HG02759 (cell line): ENCODE measurements at regions not wholly inside any gene's neighbourhood (a gene's known extent, or its start where the extent isn't known, plus 50 kb on each side); places are given as distances from the start of the nearest gene placed in this dataset.

Experiments
- ATAC-seq: cut with Tn5 transposase; IDR thresholded peaks from one replicate; pipeline ENCODE4 v1.9.1; 2021; ENCODE audit warnings: mild to moderate bottlenecking, moderate library complexity; ENCODE audit not compliant: unreplicated experiment

DNA sequence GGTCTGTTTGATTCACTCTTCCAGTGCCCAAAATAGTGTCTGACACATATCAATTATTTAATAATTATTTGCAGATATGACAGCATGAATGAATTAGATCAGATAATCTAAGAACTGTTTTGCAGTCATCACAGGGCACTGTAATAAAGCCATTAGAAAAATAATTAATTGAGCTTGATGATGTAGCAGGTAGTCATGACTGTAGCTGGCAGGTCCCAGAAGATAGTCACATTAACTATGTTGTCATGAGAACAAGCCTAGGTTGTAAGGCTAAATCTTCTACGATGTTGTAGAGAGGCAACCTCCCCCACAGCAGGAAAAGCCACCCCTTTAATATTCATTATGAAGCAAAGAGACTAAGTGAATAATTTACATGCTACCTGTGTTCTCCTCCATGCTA lies 243.9 kb upstream of the SPTLC3 start:
- ATAC-seq, result no peak

DNA sequence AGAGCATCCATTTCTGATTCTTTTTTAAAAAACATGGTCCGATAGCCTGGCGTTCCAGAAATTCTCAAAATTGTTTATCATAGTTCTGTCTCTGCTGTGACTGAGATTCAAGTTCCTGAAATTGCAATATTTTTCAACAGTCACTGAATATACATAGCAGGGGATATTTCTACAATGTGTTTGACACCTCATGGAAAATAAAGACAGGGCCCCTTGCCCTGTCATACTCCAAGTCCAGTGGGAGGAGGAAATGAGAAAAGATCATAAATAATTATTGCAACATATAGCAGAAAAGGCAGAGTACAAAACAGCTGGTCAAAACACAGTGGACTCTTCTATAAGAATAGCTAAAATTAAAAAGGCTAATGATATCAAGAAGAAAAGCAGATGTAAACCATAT lies 234.8 kb upstream of the SPTLC3 start:
- ATAC-seq, result no peak

- no peak for ATAC-seq
Observed at GRCh38 chr20:12775041-12775440, 233.7 kb upstream of the SPTLC3 start.

DNA sequence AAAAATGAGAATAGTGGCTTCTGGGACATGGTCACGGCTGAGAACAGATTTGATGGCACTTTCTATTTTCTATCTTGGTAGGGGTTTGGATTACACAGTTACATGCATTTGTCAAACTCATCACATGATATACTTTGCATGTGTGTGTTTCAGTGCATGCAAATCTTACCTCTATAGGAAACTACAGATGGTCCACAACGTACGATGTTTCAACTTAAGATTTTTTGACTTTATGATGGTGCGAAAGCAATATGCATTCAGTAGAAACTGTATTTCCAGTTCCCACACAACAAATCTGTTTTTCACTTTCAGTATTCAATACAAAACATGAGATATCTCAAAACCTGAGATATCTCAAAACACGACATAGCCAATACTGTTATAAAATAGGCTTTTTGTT lies 231.8 kb upstream of the SPTLC3 start:
- no peak for ATAC-seq

DNA sequence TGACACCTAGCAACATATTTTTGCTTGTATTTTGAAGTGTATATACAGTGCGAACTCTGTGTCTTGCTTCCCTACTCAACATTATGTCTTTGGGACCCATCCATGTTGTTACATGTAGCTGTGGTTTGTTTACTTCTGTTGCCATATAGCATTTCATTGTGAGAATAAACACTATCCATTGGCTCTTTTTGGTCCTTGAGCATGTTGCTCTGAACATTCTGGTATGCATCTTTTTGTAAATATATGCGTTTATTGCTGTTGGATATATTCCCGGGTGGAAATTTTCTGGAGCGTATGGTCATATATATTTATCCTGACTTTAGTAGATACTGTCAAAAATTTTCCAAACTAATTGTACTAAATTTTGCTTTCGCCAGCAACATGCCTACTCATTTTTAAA lies 222.5 kb upstream of the SPTLC3 start:
- ATAC-seq, result no peak

DNA sequence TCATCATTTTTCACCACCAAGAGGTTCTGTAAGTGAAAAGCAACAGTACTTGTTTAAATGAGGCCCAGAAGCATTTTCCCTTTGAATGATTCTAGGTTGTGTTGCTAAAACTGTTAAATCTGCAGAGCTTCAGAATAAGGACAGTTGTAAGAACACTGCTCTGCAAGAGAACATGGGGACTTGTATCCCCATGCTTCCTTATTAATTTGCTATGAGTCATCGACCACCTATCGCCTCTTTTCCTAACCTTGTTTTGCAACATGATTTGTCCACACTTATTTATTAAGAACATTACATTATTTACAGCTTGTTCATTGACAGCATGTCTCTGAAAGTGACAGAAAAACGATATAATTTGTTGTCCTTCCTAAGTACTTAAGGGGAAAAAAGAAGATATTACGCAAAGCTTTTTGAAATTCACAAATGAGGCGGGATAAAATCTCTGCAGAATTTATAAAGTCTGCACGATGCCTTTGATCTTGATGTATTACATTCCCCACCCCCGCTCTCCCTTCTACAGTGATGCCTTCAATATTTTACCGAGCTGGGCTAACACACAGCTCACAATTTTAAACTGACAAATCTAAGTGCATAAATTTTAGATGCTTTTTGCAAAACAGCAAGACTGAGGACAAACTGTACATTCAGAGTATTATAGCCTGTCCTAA lies 220.0 kb upstream of the SPTLC3 start:
- ATAC-seq, result no peak

GRCh38 chr20:12790859-12791258 lies 217.9 kb upstream of the SPTLC3 start:
- no peak for ATAC-seq

GRCh38 chr20:12798286-12798685 lies 210.5 kb upstream of the SPTLC3 start:
- no peak for ATAC-seq

GRCh38 chr20:12808006-12808567 lies 200.7 kb upstream of the SPTLC3 start:
- no peak for ATAC-seq

GRCh38 chr20:12815231-12815768 lies 193.5 kb upstream of the SPTLC3 start:
- ATAC-seq, result no peak

- ATAC-seq, result no peak
Observed at GRCh38 chr20:12815778-12816408, 192.9 kb upstream of the SPTLC3 start.

GRCh38 chr20:12821249-12821648 lies 187.5 kb upstream of the SPTLC3 start:
- ATAC-seq, result no peak

DNA sequence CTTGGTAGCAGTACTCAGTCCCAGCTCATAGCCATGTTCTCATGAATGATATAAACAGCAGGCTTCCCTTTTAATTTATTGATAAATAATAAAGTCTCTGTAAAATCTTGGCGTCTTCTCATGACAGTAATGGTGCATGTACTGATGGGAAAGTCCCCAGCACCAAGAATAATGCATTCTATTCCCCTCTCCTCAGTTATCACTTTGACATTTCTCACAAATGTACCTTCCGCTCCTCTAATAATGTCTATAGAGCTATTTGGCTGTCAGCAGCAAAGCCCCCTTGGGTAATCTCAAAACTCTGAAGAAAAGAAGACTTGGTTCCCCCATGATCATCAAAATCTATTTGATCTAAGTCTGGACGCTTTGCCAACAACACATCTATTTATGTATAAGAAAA lies 185.0 kb upstream of the SPTLC3 start:
- ATAC-seq, result no peak

DNA sequence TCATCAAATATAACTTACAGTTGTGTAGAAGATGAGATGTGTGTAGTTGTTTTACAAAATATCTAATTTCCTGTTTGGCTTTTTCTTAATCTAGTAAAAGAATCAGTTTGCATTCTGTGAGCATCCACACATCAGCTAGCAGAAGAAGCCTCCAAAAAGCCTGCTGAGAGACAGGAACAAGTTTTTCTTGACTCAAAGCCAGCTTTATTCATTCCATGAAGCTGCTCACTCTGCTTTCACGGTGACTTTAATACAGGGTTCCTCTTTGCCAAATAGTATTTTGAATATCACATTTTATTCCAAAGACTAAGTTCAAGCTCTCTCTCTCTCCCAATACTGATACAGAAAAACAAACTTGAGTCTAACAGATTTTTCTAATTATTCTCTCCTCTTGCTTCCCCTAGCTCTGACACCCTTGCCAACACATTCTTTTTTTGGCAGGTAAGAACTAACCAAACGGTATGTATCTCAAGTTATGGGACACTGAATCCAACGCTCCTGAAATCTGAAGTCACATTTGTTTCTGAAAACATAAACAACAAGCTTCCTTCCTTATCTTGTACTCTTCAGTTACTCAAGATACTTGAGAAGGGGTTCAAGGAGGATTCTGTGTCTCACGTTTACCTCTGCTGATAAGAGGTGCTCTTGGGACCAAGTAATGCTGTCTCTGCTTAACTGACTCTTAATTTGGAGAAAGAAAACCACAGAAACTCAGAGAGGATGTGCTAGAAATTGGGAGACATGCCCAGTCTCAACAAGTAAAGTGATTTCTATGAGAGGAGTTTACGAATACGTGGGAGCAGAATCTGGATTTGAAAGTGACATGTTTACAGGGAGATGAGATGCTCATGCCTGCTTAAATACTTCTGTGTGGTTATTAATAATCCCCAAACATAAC lies 184.2 kb upstream of the SPTLC3 start:
- ATAC-seq, result no peak

- no peak for ATAC-seq
Observed at GRCh38 chr20:12825226-12825595, 183.6 kb upstream of the SPTLC3 start.

GRCh38 chr20:12827816-12828385 lies 180.9 kb upstream of the SPTLC3 start:
- ATAC-seq, result no peak

DNA sequence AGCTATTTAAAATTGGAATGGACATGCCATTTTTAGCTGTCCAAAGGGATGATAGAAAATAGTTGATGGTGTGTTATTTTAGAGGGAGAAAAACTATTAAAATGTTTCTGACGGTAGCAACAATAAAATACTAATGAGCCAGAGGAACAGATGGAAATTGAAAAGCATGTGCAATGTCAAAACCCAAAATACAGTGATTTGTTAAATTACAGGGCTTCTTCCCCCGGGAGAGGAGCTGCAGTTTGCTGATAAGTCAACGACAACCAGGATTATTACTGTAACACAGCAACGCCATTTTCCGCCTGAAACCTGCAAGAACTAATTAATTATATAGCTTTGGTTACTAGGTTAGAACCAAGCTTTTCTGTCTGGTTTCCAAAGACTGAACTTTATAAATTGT lies 179.6 kb upstream of the SPTLC3 start:
- ATAC-seq, result no peak

DNA sequence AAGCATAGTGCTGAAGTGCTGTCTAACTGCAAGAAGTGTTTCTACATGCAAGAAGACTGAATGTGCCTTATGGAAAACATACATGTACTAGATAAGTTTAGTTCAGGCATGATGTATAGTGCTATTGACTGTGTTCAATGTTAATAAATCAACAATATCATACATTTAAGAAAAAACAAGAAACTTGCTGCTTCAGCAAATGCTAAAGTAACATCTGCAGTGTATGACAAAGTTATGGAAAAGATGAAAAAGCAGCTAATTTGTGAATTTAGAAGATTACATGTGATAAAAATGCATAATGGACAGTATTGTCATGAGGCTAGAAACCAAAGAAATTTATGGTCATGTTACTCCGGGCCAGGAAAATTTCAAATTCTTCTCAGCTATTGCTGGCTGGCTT lies 174.9 kb upstream of the SPTLC3 start:
- ATAC-seq, result no peak

GRCh38 chr20:12835999-12836398 lies 172.8 kb upstream of the SPTLC3 start:
- ATAC-seq, result no peak

- no peak for ATAC-seq
Observed at GRCh38 chr20:12837646-12838045, 171.1 kb upstream of the SPTLC3 start.

GRCh38 chr20:12838261-12838866 lies 170.4 kb upstream of the SPTLC3 start:
- no peak for ATAC-seq
